ENCODE measurements at regions not wholly inside any gene's neighbourhood (a gene's known extent, or its start where the extent isn't known, plus 50 kb on each side); places are given as distances from the start of the nearest gene placed in this dataset.

DNA sequence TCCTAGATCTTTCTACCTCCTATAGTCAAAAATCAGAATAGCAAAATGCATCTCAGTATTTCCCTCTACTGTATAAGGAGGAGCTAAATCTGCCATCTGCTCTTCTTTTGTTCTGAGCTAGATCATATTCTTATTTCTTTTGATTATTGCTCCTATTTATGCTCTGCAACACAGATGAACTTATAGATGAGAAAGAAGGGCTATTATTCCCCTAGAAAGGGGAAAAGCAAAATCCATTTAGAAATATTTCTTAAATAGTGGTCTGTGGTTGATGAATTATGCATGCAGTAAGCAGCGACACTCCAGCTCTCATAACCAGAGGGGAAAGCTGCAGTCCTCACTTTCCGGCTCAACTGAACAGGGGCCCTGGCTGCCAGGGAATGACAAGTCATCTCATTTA, 207.3 kb upstream of the SORCS1 start:
- no peak for DNase-seq (ENCODE audit: low read depth)

DNA sequence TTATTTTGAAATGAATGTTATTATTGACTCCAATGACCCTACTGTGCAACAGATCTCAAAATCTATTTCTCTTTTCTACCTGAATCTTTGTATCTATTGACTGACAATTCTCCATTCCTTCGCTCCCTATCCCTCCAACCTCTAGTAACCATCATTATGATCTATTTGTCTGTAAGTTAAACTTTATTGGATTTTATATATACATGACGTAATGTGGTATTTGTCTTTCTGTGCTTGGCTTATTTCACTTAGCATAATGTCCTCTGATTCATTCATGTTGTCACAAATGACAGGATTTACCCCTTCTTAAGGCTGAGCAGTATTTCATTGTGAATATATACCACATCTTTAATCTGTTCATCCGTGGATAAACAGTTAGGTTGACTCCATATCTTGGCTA, 200.4 kb upstream of the SORCS1 start:
- no peak for DNase-seq (ENCODE audit: low read depth)

DNA sequence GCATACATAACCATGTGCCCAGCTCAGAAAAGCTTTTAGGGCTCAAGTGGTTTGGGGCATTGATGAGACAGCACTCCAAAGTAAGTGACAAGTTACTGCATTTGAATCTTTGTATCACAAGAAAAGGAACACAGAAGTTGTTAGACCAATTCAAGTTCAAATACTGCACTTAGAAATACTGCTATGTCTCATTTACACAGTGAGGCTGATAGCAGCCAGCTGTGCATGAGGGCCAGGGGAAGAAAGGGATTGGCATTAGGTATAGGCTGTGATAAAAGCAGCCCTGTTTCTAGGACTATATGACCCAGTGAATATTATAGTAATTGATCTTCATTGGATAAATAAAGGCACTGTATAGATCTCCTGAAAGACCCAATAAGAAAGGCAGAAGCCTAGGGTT, 197.8 kb upstream of the SORCS1 start:
- no peak for DNase-seq (ENCODE audit: low read depth)

DNA sequence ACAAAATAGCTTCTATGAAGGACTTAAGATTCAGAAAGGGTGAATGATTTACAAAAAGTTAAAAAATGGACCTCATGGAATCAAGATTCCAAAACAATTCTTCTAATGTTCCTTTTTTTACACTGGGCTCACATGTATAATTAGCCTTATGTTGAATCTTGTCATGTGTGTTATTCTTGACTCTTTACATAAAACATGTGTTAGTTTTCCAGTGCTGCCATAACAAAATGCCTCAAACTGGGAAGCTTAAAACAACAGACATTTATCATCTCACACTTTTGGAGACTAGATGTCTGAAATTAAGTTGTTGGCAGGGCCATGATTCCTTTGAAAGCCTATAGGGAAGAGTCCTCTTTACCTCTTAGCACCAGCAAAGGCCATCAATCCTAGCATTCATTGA, 192.5 kb upstream of the SORCS1 start:
- no peak for DNase-seq (ENCODE audit: low read depth)

DNA sequence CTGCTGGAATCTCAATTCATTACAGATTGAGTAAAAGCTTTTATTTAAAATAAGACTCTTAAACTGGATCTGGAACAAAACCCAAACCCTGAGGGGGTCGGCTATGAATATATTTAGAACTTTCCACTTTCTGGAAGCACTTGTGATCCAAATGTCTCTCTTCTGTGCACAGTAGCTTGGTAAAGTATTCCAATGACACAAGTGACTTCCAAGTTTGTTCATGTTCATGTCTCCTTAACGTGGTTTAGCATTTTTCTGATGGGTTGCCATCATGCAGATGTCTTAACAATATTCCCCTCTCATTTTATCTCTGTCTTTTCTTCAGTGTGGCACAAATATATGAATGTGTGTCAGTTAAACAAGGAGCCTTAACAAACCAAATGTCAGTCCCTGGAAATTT, 191.9 kb upstream of the SORCS1 start:
- DNase-seq (ENCODE audit: low read depth): no peak

DNA sequence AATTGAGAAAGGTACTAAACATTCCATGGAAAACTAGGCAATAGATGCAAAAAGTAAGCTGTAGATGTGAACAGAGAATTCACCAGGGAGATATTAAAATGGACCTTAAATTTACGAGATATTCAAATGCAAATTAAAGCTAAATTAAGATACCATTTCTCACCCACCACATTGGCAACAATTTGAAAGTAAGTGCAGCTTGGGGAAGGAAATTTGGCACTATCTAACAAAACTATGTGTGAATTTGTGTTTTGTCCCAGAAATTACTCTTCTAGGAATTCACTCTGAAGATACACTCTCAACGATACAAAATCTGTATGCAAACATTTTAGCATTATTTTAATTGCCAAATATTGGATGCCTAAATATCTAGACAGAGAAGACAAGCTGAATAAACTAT, 178.2 kb upstream of the SORCS1 start:
- no peak for DNase-seq (ENCODE audit: low read depth)

DNA sequence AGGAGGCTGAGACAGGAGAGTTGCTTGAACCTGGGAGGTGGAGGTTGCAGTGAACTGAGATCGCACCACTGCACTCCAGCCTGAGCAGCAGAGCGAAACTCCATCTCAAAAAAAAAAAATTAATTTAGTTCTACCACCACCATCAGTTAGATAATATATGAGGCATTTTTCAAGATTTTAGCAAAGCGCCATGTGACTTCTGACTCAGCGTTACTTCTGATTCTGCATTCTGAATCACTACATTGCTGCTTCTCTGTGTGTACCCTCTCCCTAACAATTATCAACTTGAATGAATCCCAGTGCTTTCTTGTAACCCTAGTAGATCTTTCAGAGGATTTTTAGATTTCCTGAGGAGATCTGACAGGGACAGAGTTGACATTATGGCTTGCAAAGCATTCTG, 176.8 kb upstream of the SORCS1 start:
- no peak for DNase-seq (ENCODE audit: low read depth)

DNA sequence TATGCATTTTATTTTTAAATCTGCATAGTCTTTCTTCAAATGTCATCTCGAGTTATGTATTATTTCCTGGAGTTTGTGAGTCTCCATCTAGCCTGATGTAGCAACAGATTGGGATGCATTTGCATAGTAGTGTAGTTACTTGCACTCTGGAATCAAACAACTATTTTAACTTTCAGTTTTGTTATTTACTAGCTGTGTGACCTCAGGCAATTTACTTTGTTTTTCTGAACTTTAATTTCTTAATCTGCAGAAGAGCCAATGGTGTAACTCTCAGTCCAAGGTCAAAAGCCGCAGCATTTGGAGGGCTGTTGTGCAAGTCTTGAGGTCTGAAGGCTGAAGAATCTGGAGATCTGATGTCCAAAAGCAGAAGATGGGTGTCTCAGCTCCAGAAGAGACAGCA, 175.8 kb upstream of the SORCS1 start:
- peak; percentile 2 for DNase-seq (ENCODE audit: low read depth)

DNA sequence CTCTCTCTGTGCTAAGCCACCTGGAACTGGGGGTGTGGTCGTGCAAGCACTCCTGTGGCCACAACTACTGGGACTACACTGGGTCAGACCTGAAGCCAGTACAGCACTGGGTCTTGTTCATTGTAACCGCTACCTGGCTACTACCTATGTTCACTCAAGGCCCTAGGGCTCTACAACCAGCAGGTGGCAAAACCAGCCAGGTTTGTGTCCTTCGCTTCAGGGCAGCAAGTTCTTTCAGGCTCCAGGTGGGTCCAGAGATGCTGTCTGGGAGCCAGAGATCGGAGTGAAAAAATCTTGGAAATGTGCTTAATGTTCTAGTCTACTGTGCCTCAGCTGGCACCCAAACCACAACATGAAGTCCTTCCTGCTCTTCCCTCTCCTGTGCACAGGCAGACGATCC, 171.6 kb upstream of the SORCS1 start:
- no peak for DNase-seq (ENCODE audit: low read depth)

DNA sequence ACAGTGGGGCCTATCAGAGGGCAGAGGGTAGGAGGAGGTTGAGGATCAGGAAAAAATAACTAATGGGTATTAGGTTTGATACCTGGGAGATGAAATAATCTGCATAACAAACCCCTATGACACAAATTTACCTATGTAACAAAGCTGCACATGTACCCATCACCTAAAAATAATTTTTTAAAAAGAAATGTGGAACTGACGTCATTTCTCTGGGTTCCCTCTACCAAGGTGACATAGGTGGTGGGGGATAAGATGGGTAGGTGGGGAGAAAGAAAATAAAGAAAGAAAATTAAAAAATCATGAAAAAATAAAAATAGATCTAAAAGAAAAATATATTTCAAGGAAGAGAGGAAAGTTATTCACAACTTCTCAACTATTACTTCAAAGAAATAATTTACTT, 153.1 kb upstream of the SORCS1 start:
- no peak for DNase-seq (ENCODE audit: low read depth)

DNA sequence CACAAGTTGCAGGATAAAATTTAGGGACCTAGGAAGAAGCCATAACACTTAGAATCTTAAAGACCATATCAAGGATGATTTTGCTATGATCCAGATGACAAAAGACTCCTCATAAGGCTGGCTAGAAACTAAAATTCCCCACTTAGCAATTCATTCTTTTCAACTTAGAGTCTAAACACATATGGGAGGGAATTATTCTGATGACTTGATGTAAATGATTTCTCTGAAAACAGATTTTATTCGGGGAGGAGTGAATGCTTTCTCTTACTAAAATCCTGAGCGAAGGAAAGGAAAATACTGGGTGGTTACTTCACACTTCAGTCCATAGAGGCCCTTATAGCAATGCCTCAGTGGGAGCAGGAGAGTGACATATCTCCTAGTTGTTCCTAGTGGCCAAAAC, 138.7 kb upstream of the SORCS1 start:
- DNase-seq (ENCODE audit: low read depth): no peak

DNA sequence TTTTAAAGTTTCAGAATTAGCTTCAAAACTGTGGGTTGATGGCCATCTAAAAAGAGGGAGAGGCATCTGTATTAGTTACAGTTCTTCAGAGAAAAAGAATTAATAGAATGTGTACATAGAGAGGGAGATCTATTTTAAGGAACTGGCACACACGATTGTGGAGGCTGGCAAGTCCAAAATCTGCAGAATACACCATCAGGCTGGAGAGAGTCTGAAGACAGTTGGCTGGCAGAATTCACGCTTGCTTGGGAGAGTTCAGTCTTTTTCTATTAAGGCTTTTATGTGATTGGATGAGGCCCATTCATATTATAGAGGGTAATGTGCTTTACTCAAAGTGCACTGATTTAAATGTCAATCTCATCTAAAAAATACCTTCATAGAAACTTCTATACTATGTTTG, 135.1 kb upstream of the SORCS1 start:
- DNase-seq (ENCODE audit: low read depth): no peak

DNA sequence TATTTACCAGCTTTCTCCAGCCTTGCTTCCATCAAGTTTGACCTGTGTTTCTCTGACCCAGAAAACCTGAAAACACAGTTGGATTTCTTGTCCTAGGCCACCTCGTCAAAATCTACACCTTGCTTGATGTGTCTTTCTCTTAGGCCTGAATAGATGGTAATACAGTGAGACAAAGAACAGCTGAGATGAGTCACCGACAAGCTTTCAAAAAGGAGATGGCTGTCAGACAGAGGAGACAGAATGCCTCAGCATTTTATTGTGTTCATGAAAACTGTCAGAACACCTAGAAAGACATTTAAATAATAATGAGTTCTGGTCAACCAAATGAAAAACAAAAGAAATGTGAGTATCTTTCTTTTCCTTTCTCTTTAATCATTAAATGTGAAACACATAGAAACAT, 119.7 kb upstream of the SORCS1 start:
- DNase-seq (ENCODE audit: low read depth): no peak

DNA sequence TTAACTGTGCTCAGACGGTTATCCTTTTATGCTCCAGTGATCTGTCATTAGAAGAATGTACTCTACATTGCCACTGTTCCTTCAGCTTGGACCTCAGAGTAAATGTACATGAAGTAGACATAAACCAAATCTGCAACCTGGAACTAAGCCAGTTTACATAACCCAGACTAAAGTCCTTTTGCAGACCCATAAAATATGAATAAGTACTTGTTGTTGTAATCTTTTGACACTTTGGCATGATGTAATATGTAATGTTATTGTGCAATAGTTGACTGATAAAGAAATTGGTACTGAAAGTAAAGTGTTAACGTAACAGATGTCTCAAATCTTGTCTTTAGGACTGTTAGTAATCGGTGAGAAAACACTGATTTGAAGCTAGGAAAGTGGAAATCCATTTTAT, 115.8 kb upstream of the SORCS1 start:
- no peak for DNase-seq (ENCODE audit: low read depth)

DNA sequence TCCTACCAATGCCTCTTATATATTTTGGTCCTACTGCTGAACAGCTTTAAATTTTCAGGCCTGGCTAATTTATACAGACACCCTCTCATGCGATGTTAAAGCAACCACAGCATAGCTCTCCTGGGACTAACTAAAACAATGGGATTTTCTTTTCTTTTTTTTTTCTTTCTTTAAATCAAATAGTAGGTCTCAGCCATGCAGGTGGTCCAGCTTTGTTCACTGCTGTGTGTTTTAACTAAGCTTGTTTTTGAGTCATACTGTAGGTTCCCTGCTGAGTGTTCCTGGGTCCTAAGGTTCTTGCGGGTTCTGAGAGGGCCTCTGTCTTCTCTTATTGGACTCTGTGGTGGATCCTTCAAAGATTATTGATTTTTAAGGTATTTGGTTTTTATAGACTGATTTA, 113.1 kb upstream of the SORCS1 start:
- no peak for DNase-seq (ENCODE audit: low read depth)

DNA sequence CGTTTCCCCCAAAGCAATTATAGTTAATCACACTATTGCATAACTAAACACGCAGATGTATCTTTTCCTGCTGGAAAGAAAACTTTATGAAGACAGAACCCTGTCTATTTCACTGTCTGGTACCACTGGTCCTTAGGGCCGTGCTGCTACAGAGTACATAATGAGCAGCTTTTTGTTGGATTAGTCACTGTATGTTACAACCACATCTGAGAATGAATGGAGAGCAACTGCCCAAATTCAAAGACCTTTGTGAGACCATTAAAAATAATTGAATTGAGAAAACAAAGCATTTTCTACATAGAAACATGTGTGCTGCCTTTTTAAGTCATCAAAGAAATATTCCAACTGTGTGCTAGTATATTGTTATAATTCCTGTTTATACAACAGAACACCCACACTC, 111.3 kb upstream of the SORCS1 start:
- DNase-seq (ENCODE audit: low read depth): no peak

DNA sequence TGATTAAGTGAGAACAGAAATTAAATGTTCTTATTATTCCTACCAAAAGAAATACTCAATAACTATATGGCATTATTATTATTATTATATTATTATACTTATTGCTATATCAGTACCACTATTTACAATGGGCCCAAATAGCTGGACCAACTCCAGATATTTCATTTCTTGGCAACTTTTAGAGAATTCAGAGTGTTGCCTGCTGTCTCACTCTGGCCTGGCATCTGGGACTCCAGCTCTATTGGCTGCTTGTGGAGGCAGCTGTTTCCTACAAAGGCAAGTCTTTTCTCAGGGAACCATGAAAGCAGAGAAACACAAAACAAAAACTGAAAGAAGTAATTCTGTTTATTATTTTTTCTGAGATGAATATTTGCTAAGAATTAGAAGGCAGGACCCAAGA, 105.1 kb upstream of the SORCS1 start:
- DNase-seq (ENCODE audit: low read depth): no peak

DNA sequence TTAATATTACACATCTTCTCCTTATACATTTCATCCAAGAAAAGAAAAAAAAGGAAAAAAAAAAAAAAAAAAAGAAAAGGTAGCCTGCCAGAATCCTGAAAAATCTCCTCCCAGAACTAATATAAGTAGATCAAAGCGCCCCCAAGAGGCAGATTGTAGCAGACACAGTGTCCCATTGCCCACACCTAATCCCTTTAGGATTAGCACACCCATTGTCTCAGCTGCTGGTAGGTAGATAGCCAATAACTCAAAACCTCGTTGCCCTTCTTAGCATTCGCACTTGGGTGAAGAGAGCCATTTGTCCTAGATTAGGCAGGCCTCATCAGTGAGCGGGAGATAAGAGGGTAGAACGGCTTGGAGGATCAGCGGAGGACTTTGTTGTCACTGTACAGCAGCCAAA, 100.2 kb upstream of the SORCS1 start:
- no peak for DNase-seq (ENCODE audit: low read depth)

DNA sequence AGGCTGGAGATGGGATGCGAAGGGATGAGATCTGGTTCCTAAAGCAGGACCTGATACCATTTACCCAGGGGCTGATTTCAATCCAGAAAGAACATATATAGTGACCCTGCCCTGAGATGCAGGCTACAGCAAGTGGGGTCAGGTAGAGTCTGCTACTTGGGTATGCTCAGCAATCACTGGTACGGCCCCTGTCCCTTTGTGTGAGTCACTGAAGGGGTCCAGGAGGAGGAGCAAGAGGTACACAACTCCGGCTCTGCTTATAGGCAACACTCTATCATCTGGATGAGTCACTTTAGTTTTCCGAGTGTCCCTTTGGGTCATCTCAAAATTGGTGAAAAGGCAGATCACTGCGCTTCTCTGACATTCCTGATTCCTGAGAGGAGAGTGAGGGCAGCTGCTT, 79.6 kb upstream of the SORCS1 start:
- no peak for DNase-seq (ENCODE audit: low read depth)

DNA sequence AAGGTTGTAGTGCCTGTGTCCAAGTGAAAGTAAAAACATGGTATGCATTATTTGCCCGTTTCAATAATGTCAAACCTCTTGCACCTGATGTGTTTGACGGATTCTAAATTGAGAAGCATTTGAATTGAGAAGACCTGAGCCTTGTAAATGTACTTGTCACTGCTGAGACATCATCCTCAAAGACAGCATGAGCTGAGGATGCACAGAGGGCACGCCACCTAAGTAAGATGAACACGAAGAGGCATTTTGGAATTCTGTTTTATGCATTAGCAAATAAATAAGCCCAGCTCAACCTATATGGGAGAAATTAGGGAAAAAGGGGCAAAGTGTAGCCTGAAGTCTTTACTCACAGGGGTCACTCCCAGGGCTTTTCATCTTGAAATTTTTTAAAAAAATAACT, 73.8 kb upstream of the SORCS1 start:
- no peak for DNase-seq (ENCODE audit: low read depth)

DNA sequence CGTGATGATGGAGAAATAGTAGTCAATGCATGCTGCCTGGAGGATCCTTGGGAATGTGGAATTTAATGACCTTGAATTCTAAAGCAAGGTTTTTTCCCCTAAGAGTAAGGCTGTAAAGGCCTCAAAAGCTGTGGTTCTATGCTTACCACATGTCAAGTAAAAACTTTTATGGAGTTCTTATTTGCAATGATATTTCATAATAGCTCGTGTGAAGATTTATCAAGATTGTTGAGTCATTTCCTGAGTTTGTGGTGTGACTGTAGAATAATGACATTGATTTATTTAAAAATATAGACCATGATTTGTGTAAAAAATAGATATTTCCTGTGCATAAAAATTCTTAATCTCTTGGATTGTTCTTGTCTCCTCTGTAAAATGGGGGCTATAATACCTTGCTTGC, 67.5 kb upstream of the SORCS1 start:
- no peak for DNase-seq (ENCODE audit: low read depth)

DNA sequence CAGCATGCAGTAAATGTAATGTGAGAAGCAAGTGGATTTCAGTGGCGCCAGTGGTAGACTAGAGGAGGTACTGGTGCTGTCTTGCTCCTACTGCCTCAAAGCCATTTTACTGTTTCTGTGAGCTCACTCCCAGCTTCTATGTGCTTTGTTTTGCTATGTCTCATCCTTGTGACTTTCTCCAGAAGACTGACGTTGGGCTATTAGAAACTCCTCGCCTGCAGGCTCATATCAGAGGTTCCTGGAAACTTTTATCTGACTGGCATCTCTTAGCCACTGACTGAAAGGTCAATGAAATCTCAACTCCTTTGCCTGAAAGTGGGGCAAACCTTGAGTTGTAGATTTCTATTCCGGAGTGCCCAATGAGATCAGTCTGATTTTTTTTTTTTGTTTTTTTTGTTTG, 66.4 kb upstream of the SORCS1 start:
- DNase-seq (ENCODE audit: low read depth): no peak

DNA sequence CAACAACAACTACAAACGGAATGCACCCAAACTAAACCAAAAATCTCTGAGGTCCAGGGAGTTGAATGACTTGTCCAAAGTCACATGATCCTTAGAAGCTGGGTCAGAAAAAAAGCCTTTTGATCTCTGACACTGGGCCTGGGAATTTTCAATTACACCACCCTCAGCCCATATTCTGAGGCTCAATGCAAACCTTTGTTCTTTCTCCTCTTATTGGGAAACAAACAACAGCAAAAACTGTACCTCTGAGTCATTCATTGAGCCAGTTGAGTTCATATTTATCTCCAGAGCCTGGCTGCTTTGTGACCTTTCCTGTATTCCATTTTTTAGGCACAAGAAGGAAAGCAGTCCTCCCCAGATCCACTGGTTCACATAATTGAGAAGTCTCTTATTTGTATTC, 51.2 kb upstream of the SORCS1 start:
- no peak for DNase-seq (ENCODE audit: low read depth)

Measured in fibroblast of gingiva (primary cell).